Activated CD4-positive, CD25-positive, alpha-beta regulatory T cell treated with anti-CD3 and anti-CD28 coated beads, Interleukin-2, amount 50 U/mL, for 24 hours (primary cell): ENCODE measurements at regions not wholly inside any gene's neighbourhood (a gene's known extent, or its start where the extent isn't known, plus 50 kb on each side); places are given as distances from the start of the nearest gene placed in this dataset.
A peak's percentile ranks its signal among the peaks of the same experiment; 100 is the strongest.

Experiments
- ATAC-seq, 2 donors: fragments of 150-1000 bp; cut with Tn5 transposase; one replicate each; pipeline ENCODE4 v1.10.0; 2021; ENCODE audit warnings: mild to moderate bottlenecking in 1 of 2, moderate library complexity in 1 of 2

DNA sequence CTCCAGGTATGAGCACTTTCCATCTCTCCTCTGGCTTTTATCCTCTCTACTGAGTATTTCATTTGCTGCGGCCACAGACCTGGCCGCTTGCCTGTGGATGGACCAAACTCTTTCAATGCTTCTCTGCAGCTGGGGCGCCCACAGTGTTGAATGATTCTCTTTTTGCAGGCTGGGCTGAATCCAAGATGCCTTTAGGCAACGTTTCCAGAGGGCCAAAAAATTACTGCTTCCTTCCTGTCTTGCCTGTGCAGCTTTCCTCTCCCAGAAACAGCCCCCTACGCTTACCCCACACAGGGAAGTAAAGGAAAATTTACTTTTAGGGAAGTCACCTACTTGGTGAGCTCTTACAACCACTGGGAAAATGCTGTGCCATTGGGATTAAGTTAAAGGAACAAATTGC, 55.6 kb upstream of the JDP2 start:
- no peak for ATAC-seq

DNA sequence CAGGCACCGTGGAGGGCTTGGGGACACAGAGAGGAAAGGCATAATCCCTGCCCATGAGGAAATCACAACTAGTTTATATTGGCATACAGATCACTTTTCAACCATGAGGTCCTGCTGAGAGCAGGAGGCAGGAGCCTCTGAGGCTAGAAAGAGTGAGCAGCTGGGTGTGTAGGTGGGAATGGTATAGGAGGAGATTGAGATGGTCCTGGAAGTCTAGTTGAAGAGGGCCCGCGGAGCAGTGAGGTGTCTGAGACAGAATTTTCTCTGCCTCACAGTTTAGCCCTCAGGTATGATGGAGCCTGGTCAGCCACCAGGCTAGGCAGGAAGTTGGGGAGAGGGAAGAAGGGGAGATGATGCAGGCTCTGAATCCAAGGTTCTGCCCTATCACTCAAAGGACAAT, 54.7 kb upstream of the JDP2 start:
- no peak for ATAC-seq

DNA sequence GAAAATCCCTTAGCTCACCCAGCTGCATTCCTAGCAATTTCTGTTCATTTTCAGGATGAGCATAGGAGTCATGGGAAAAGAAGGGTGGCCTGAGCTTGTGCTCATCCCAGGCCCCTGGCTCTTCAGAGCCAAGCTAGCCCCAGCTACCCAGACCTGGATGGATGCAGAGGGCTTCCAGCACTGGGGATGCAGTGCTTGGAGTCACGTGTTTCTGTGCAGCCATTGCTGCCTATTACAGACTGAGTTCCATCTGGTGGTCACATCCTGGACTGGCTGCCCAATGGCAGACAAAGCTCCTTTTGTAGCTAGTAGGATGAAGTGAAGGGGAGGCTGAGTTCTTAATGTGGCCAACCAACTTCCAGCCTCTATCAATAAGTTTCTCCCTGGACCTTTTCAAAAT, 54.2 kb upstream of the JDP2 start:
- ATAC-seq = no peak

GRCh38 chr14:75374911-75375310, 52.9 kb upstream of the JDP2 start:
- ATAC-seq = no peak

- peak in 1 of 2 donors; percentile 33 for ATAC-seq
Measured at GRCh38 chr14:75375983-75376382, 51.8 kb upstream of the JDP2 start.
